ENCODE measurements at regions not wholly inside any gene's neighbourhood (a gene's known extent, or its start where the extent isn't known, plus 50 kb on each side); places are given as distances from the start of the nearest gene placed in this dataset.

- no peak for DNase-seq
- no peaks in the 10 kb centered on the region for H3K36me3 ChIP-seq
Measured at GRCh38 chrX:8105531-8105930, 65.5 kb downstream of the VCX2 start.

GRCh38 chrX:8103655-8104054, 67.4 kb downstream of the VCX2 start:
- Histone ChIP-seq H3K36me3 (no peaks in the 10 kb centered on the region), H3K4me1 (no peaks in the 10 kb centered on the region), H3K9me3 (no peaks in the 10 kb centered on the region), H3K27ac (no peak overlapping the region), H3K4me3 (no peak overlapping the region), H3K27me3 (no peaks in the 10 kb centered on the region)
- DNase-seq: no peak
- no peak for TF ChIP-seq CTCF (IDR thresholded peaks at IDR 0.05)
- intact Hi-C loops (cut with DNase I; ENCODE audit: low total_unique reads): no loop called here

More at GRCh38 chrX:8105531-8105930, 65.5 kb downstream of the VCX2 start:
- Histone ChIP-seq H3K9me3 (no peaks in the 10 kb centered on the region), H3K27me3 (no peaks in the 10 kb centered on the region), H3K4me1 (no peaks in the 10 kb centered on the region), H3K4me3 (no peak overlapping the region), H3K27ac (no peak overlapping the region)
- intact Hi-C loops (cut with DNase I; ENCODE audit: low total_unique reads): no loop called here
- no peak for TF ChIP-seq CTCF (IDR thresholded peaks at IDR 0.05)

GRCh38 chrX:8091510-8091909, 79.6 kb downstream of the VCX2 start:
- Histone ChIP-seq H3K4me3 (no peak overlapping the region), H3K27me3 (no peaks in the 10 kb centered on the region), H3K4me1 (no peaks in the 10 kb centered on the region), H3K36me3 (no peaks in the 10 kb centered on the region), H3K27ac (no peak overlapping the region), H3K9me3 (no peaks in the 10 kb centered on the region)
- intact Hi-C loops (cut with DNase I; ENCODE audit: low total_unique reads): no loop called here
- TF ChIP-seq CTCF (IDR thresholded peaks at IDR 0.05): no peak
- no peak for DNase-seq

GRCh38 chrX:8090906-8091305, 80.2 kb downstream of the VCX2 start:
- no peaks in the 10 kb centered on the region for H3K4me1 ChIP-seq
- H3K9me3 ChIP-seq: no peaks in the 10 kb centered on the region
- intact Hi-C loops (cut with DNase I; ENCODE audit: low total_unique reads): no loop called here
- TF ChIP-seq CTCF (IDR thresholded peaks at IDR 0.05): no peak
- DNase-seq: no peak
- H3K27ac ChIP-seq: no peak overlapping the region
- no peak overlapping the region for H3K4me3 ChIP-seq
- H3K36me3 ChIP-seq: no peaks in the 10 kb centered on the region
- no peaks in the 10 kb centered on the region for H3K27me3 ChIP-seq

- Histone ChIP-seq H3K4me1 (no peaks in the 10 kb centered on the region), H3K4me3 (no peak overlapping the region), H3K36me3 (no peaks in the 10 kb centered on the region), H3K27ac (no peak overlapping the region), H3K9me3 (no peaks in the 10 kb centered on the region), H3K27me3 (no peaks in the 10 kb centered on the region)
- no peak for DNase-seq
- intact Hi-C loops (cut with DNase I; ENCODE audit: low total_unique reads): no loop called here
- TF ChIP-seq CTCF (IDR thresholded peaks at IDR 0.05): no peak
Measured at GRCh38 chrX:8090482-8090881, 80.6 kb downstream of the VCX2 start.

- Histone ChIP-seq H3K4me1 (no peaks in the 10 kb centered on the region), H3K36me3 (no peaks in the 10 kb centered on the region), H3K9me3 (no peaks in the 10 kb centered on the region), H3K27ac (no peak overlapping the region), H3K27me3 (no peaks in the 10 kb centered on the region), H3K4me3 (no peak overlapping the region)
- no peak for DNase-seq
- intact Hi-C loops (cut with DNase I; ENCODE audit: low total_unique reads): no loop called here
- no peak for TF ChIP-seq CTCF (IDR thresholded peaks at IDR 0.05)
Measured at GRCh38 chrX:8089141-8089540, 81.9 kb downstream of the VCX2 start.
